Peyer's patch (tissue), 4 donors: ENCODE measurements at regions not wholly inside any gene's neighbourhood (a gene's known extent, or its start where the extent isn't known, plus 50 kb on each side); places are given as distances from the start of the nearest gene placed in this dataset.

Source experiments
- POLR2A ChIP-seq, 2 donors: fragments of 450-650 bp; IDR thresholded peaks; one replicate each; pipeline ENCODE4 v1.5.1; 2017; ENCODE audit warnings: antibody characterized with exemption in 2 of 2, mild to moderate bottlenecking in 2 of 2, moderate library complexity in 2 of 2
- TF ChIP-seq, protein P1 (sequence below), 6 experiments: fragments of 450-650 bp in 4 of 6; fragments of 200-600 bp in 2 of 6; sonication (generic) in 1 of 6; IDR thresholded peaks; one replicate each; pipeline ENCODE4 v1.5.1; 2017 to 2019; ENCODE audit warnings: antibody characterized with exemption in 6 of 6, mild to moderate bottlenecking in 3 of 6, moderate library complexity in 1 of 6

DNA sequence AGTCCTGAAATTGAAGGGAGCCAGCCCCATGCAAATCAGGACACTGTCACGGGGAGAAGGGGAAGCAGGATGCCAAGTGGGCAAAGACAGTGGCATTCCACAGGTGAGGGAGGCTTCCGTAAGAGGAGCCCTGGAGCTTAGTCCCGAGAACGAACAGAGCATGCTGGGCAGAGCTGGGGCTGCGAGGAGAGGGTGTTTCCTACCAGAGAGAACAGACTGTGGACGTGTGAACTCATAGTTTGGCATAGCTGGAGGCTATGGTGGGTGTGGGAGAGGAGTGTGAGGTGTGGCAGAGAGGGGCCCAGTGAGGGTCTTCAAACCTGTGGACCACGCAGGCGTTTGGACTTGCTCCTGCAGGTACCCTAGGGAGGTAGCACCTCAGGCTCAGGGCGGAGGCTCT is 102.8 kb upstream of the SMIM23 start:
- no peak for TF ChIP-seq POLR2A (IDR thresholded peaks at IDR 0.05)
- TF ChIP-seq, protein P1, sequence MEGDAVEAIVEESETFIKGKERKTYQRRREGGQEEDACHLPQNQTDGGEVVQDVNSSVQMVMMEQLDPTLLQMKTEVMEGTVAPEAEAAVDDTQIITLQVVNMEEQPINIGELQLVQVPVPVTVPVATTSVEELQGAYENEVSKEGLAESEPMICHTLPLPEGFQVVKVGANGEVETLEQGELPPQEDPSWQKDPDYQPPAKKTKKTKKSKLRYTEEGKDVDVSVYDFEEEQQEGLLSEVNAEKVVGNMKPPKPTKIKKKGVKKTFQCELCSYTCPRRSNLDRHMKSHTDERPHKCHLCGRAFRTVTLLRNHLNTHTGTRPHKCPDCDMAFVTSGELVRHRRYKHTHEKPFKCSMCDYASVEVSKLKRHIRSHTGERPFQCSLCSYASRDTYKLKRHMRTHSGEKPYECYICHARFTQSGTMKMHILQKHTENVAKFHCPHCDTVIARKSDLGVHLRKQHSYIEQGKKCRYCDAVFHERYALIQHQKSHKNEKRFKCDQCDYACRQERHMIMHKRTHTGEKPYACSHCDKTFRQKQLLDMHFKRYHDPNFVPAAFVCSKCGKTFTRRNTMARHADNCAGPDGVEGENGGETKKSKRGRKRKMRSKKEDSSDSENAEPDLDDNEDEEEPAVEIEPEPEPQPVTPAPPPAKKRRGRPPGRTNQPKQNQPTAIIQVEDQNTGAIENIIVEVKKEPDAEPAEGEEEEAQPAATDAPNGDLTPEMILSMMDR (IDR thresholded peaks at IDR 0.05) = no peak
